Non-pigmented ciliary epithelial cell (primary cell): ENCODE measurements at regions not wholly inside any gene's neighbourhood (a gene's known extent, or its start where the extent isn't known, plus 50 kb on each side); places are given as distances from the start of the nearest gene placed in this dataset.
"Not testable (repeated sequence)": the region's sequence is repeated elsewhere in the genome, so short reads cannot be mapped to it uniquely, and the experiment has no call there.

Experiments used
- DNase-seq: peaks from one replicate; pipeline ENCODE4 v3.0.0-alpha.2; 2010; ENCODE audit warnings: low read depth

GRCh38 chr14:27612121-27612520, 1014.3 kb upstream of the NOVA1 start:
- no peak for DNase-seq

- DNase-seq: no peak
These were observed 1015.3 kb upstream of the NOVA1 start for GRCh38 chr14:27613102-27613501.

DNA sequence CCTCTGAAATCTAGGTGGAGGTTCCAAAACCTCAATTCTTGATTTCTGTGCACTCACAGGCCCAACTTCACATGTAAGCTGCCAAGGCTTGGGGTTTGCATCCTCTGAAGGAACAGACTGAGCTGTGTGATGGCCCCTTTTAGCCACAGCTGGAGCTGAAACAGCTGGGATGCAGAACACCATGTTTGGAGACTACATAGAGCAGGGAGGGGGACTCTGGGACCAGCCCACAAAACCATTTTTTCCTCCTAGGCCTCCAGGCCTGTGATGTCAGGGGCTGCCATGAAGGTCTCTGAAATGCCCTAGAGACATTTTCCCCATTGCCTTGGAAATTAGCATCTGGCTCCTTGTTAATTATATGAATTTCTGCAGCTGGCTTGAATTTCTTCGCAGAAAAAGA, 1025.9 kb upstream of the NOVA1 start:
- no peak for DNase-seq

DNA sequence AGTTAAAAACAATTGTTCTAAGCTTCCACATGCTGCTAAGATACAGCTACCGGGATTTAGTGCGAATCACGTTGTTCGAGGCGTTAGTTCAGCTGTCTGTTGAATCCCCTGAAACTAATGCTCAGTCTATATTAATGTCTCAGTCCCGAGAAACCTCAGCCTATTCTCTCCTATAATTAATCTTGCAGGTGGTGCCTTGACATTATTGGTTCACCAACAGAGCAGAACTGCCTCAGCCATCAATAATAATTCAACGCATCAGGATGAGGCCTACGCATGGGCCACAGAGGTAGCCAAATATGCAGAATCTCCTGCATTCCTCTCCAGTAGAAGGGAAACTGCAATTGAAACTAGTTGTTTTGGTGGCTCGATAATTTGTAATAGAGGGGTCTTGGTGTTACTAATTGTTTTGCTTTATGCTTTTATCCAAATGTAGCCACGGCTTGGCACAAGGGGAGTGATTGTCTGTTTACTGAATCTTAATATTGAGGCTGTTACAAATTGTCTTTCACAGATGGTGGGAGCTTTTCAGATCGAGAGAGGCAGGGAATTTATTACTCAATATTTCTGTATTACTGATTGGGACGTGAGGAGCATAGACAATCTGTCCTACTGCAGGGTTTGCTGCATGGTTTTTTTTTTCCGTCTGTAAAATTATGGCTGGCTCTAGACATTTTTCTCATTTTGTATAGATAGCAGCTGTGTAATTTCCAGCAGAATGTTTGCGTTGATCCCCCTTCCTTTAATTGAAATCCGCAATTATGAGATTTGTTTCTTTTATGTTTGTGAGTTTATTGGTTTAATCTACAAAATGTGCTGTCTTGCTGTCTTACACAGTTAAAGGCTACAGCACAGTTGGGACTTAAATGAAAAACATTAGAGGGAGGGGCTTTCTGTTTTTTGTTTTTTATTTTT, 1036.5 kb upstream of the NOVA1 start:
- no peak for DNase-seq

DNA sequence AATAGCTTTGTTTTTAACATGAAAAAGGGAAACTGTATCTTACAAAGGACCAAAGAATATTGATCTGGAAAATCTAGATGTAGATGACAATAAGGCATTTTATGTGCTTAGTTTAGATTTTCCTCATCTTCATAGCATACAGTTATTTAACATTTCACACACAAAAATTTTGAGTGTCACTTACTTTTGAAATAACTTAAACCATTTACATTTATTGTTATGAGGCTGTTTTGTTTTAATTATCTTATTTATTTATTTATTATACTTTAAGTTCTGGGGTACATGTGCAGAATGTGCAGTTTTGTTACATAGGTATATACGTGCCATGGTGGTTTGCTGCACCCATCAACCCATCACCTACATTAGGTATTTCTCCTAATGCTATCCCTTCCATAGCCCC, 1042.9 kb upstream of the NOVA1 start:
- not testable (repeated sequence) for DNase-seq

DNA sequence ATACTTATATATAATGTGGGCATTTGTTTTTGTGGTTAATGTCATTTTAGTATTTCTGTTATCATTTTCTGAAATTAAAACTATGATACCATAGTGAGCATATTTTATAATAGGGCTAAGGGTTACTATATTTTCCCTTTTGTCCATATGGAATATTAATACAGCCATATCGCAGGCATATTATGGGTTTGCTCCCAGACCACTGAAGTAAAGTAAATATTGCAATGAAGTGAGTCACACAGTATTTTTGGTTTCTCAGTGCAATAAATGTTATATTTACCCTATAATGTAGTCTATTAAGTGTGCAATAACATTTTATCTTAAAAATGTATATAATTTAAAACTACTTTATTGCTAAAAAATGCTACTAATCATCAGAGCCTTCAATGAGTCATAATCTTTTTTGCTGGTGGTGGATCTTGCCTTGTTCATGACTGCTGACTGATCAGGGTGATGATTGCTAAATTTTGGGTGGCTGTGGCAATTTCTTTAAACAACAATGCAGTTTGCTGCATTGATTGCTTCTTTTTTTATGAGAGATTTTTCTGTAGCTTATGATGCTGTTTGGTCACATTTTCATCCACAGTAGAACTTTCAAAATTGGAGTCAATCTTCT, 1044.5 kb upstream of the NOVA1 start:
- DNase-seq: no peak

GRCh38 chr14:27660683-27661082, 1062.8 kb upstream of the NOVA1 start:
- DNase-seq: no peak

- DNase-seq: no peak
These were observed 1070.7 kb upstream of the NOVA1 start for GRCh38 chr14:27668531-27668930.

GRCh38 chr14:27672047-27672446, 1074.2 kb upstream of the NOVA1 start:
- DNase-seq: no peak

DNA sequence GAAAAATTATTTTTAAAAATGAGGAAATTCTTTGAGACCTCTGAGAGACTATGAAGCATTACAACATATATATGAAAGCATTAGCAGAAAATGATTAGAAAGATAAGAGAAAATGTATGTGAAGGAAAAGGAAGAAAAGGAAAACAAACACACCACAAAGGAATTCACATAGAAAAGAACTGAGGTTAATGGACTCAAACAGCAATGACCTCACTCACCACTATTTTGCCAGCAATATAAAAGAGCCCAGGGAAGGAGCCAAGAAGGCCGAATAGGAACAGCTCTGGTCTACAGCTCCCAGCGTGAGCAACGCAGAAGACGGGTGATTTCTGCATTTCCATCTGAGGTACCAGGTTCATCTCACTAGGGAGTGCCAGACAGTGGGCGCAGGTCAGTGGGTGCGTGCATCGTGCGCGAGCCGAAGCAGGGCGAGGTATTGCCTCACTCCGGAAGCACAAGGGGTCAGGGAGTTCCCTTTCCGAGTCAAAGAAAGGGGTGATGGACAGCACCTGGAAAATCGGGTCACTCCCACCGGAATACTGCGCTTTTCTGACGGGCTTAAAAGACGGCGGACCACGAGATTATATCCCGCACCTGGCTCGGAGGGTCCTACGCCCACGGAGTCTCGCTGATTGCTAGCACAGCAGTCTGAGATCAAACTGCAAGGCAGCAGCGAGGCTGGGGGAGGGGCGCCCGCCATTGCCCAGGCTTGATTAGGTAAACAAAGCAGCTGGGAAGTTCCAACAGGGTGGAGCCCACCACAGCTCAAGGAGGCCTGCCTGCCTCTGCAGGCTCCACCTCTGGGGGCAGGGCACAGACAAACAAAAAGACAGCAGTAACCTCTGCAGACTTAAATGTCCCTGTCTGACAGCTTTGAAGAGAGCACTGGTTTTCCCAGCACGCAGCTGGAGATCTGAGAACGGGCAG, 1075.2 kb upstream of the NOVA1 start:
- not testable (repeated sequence) for DNase-seq

GRCh38 chr14:27686137-27686536, 1080.5 kb upstream of the FOXG1 start:
- DNase-seq: no peak

GRCh38 chr14:27688841-27689444, 1077.6 kb upstream of the FOXG1 start:
- DNase-seq: no peak

DNA sequence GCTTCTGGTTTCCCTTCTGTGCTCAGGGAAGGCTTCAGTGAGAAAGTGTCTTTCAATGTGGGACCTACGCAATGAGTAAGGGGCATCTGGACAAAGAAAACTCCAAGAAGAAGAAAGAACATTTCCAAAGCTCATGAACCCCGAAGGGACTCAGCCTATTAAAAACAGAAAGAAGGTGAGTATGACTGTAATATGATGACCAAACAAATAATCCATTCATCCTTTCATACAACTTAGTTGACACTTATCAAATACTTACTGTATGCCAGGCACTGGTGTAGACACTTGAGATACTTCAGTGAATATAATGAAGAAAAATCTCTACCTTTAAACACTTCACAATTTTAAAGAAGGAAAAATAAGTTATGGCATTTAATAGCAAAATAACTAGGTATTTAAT, 1054.2 kb upstream of the FOXG1 start:
- no peak for DNase-seq

DNA sequence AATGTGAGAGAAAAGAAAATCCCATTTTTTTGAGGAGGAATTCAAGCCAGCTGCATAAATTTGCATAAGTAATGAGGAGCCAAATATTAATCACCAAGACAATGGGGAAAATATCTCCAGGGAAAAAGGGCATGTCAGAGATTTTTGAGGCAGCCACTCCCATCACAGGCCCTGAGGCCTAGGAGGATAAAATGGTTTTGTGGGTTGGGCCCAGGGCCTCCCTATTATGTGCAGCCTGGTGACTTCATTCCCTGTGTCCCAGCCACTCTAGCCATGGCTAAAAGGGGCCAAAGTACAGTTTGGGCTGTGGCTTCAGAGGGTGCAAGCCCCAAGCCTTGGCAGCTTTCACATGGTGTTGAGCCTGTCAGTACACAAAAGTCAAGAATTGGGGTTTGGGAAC, 1051.0 kb upstream of the FOXG1 start:
- DNase-seq: no peak

DNA sequence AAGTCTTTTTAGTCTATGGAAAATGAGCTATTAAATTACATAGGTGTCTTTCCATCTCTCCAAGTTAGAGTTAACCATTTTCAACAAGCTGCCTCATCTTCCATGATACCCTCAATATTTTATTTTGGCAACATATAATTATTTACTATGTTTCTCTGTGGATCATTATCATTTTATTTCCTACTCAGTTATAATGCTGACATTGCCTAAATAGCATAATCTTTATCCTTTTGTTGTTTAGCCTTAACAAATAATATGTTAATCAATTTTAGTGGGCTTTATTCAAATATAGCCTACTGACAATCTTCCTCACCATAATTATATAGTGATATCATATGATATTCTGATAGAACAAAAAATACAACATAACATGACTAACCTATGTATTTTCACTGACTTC, 1044.8 kb upstream of the FOXG1 start:
- no peak for DNase-seq

DNA sequence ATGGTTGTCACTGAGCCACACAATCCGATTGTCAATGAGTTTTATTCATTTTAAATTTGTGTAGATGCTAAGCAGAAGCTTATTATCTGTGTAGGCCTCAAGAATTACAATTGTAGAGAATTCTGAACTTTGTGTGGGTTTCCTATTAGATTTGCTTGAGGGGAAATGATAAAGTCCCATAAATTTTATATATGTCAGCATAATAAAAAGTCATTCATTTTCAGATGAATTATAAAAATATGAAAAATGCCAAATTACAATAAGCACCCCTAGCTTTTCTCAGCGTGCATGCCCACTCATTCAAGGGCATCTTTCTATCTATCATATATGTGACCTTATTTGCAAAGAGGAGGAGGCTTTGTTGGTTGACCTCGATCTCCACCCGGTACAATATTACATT, 1041.1 kb upstream of the FOXG1 start:
- DNase-seq: no peak

- DNase-seq: no peak
These were observed 1039.3 kb upstream of the FOXG1 start for GRCh38 chr14:27727251-27727770.

DNA sequence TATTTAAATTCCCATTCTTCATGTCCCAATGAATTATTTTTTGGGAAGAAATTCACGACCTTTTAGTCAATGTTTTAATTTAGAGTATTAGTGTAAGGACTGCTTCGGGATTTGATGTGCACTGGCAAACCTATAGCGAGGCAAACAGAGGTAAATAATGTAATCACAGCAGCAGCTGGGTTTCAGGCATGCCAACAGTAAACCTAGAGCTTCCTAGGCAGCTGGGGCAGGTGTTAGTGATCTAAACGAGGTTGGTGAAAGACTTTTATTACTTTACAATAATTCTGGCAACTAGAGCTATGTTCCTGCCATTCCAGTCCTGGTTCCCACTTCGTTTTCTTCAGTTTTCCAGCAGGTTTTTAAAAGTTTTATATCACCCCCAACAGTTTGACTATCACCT, 1036.4 kb upstream of the FOXG1 start:
- DNase-seq: no peak

- DNase-seq: no peak
These were observed 1026.9 kb upstream of the FOXG1 start for GRCh38 chr14:27739657-27740156.

GRCh38 chr14:27750114-27750513, 1016.5 kb upstream of the FOXG1 start:
- no peak for DNase-seq

DNA sequence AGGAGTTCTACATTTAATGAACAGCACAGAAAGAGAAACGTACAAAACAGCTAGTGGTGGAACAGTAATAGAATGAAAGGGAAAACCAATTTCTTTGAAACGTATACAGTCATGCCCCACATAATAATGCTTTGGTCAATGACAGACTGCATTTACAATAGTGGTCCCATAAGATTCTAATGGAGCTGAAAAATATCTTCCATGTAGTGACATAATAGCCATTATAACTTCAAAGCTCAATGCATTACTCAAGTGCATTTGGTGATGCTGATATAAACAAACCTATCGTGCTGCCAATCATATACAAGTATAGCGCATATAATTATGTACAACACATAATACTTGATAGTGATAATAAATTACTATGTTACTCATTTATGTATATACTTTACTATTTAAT, 1008.9 kb upstream of the FOXG1 start:
- DNase-seq: not testable (repeated sequence)

GRCh38 chr14:27760367-27760766, 1006.2 kb upstream of the FOXG1 start:
- DNase-seq: not testable (repeated sequence)
